Upper lobe of left lung (tissue), 4 donors: ENCODE measurements at regions not wholly inside any gene's neighbourhood (a gene's known extent, or its start where the extent isn't known, plus 50 kb on each side); places are given as distances from the start of the nearest gene placed in this dataset.

Source experiments
- CTCF ChIP-seq, 6 experiments: fragments of 450-650 bp in 4 of 6; fragments of 200-600 bp in 2 of 6; sonication (generic) in 2 of 6; IDR thresholded peaks; one replicate each; pipeline ENCODE4 v1.5.1; 2016 to 2019; ENCODE audit warnings: antibody characterized with exemption in 6 of 6
- POLR2A ChIP-seq, 4 donors: fragments of 450-650 bp; IDR thresholded peaks; one replicate each; pipeline ENCODE4 v1.5.1; 2016 to 2017; ENCODE audit warnings: antibody characterized with exemption in 4 of 4, mild to moderate bottlenecking in 2 of 4

- TF ChIP-seq CTCF (IDR thresholded peaks at IDR 0.05) (no peak), POLR2A (IDR thresholded peaks at IDR 0.05) (no peak)
These were observed 546.0 kb upstream of the CCDC179 start for GRCh38 chr11:23406131-23406819.
